ENCODE measurements at regions not wholly inside any gene's neighbourhood (a gene's known extent, or its start where the extent isn't known, plus 50 kb on each side); places are given as distances from the start of the nearest gene placed in this dataset.

DNA sequence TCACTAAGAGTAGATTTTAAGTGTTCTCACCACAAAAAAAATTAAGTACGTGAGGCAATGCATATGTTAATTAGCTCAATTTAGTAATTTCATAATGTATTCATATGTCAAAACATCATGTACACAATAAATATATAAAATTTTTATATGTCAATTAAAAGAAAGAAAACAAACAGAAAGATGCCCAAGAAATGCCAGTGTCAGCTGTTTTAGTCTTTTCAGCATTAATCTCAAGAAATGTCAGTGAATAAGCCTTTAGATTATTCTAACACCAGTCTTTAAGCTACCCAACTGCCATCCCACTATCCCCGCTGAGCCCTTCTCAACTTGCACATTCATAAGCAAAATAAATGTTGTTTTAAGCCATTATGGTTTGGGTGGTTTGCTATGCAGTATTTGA is 76.5 kb downstream of the C1D start:
- dilution Hi-C loops (cut with MboI; ENCODE audit: extremely low pct_ligation_motif_present, low sequenced_read_pairs) = no loop called here
- DNase-seq (ENCODE audit: low read depth, low spot score) (no peak), FAIRE-seq (no peak)
- Histone ChIP-seq H3K4me3 (ENCODE audit: control insufficient read depth in 2 of 3, extremely low read depth in 1 of 3, insufficient read depth in 2 of 3, low read depth in 1 of 3, low read length in 3 of 3) (no peak overlapping the region), H3K27ac (ENCODE audit: control insufficient read depth, insufficient read depth, low read length) (no peak overlapping the region), H3K4me2 (ENCODE audit: control insufficient read depth, extremely low read depth, insufficient read depth, low read depth, low read length) (no peak overlapping the region), H3K9me3 (ENCODE audit: control insufficient read depth, low read depth, low read length) (no peaks in the 10 kb centered on the region), H3K4me1 (ENCODE audit: control insufficient read depth, extremely low read depth, insufficient read depth, low read length) (no peaks in the 10 kb centered on the region), H3K9me1 (ENCODE audit: control insufficient read depth, extremely low read depth, insufficient read depth, low read length) (no peaks in the 10 kb centered on the region), H2AFZ (ENCODE audit: control insufficient read depth, low read length) (no peak overlapping the region), H3K36me3 (ENCODE audit: control insufficient read depth in 2 of 2, extremely low read depth in 1 of 2, insufficient read depth in 2 of 2, low read length in 2 of 2) (no peaks in the 10 kb centered on the region), H3K27me3 (ENCODE audit: control insufficient read depth, extremely low read depth, insufficient read depth, low read length) (no peaks in the 10 kb centered on the region), H3K9ac (ENCODE audit: control insufficient read depth, extremely low read depth, insufficient read depth, low read length) (no peak overlapping the region), H4K20me1 (ENCODE audit: control insufficient read depth, extremely low read depth, insufficient read depth, low read length) (no peaks in the 10 kb centered on the region), H3K79me2 (ENCODE audit: control insufficient read depth, insufficient read depth, low read length) (no peaks in the 10 kb centered on the region)
- TF ChIP-seq, protein P1, sequence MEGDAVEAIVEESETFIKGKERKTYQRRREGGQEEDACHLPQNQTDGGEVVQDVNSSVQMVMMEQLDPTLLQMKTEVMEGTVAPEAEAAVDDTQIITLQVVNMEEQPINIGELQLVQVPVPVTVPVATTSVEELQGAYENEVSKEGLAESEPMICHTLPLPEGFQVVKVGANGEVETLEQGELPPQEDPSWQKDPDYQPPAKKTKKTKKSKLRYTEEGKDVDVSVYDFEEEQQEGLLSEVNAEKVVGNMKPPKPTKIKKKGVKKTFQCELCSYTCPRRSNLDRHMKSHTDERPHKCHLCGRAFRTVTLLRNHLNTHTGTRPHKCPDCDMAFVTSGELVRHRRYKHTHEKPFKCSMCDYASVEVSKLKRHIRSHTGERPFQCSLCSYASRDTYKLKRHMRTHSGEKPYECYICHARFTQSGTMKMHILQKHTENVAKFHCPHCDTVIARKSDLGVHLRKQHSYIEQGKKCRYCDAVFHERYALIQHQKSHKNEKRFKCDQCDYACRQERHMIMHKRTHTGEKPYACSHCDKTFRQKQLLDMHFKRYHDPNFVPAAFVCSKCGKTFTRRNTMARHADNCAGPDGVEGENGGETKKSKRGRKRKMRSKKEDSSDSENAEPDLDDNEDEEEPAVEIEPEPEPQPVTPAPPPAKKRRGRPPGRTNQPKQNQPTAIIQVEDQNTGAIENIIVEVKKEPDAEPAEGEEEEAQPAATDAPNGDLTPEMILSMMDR (optimal IDR thresholded peaks at IDR 0.05 in 1 of 3, IDR thresholded peaks at IDR 0.05 in 1 of 3, conservative IDR thresholded peaks at IDR 0.05 in 1 of 3; ENCODE audit: extremely low read depth in 1 of 3, insufficient read depth in 2 of 3, low read length in 3 of 3) = no peak
- TF ChIP-seq EZH2 (IDR thresholded peaks at IDR 0.05; ENCODE audit: low read length) = no peak
